Mononuclear cell (primary cell): ENCODE measurements at regions not wholly inside any gene's neighbourhood (a gene's known extent, or its start where the extent isn't known, plus 50 kb on each side); places are given as distances from the start of the nearest gene placed in this dataset.

Experiments
- H3K27me3 ChIP-seq: 2 replicates; pipeline ENCODE4 v1.6.0; 2011; ENCODE audit warnings: low read length, control low read depth; ENCODE audit not compliant: insufficient read depth
- H3K4me1 ChIP-seq: 2 replicates; pipeline ENCODE4 v1.5.1; 2011; ENCODE audit warnings: mild to moderate bottlenecking, low read length, control low read depth; ENCODE audit not compliant: insufficient read depth
- H3K4me3 ChIP-seq: 2 replicates; pipeline ENCODE4 v1.5.1; 2011; ENCODE audit warnings: mild to moderate bottlenecking, low read length, moderate library complexity
- H3K9me3 ChIP-seq: 2 replicates; pipeline ENCODE4 v1.5.1; 2011; ENCODE audit warnings: low read depth, mild to moderate bottlenecking, control low read depth, low read length

- H3K4me1 ChIP-seq = no peaks in the 10 kb centered on the region
- H3K4me3 ChIP-seq = no peak overlapping the region
- no peaks in the 10 kb centered on the region for H3K9me3 ChIP-seq
- no peaks in the 10 kb centered on the region for H3K27me3 ChIP-seq
Measured at GRCh38 chr13:106756446-106756845, 188.5 kb upstream of the ARGLU1 start.

GRCh38 chr13:106755542-106755941 is 187.6 kb upstream of the ARGLU1 start:
- Histone ChIP-seq H3K27me3 (no peaks in the 10 kb centered on the region), H3K4me1 (no peaks in the 10 kb centered on the region), H3K4me3 (no peak overlapping the region), H3K9me3 (no peaks in the 10 kb centered on the region)

GRCh38 chr13:106753251-106753650 is 185.3 kb upstream of the ARGLU1 start:
- no peak overlapping the region for H3K4me3 ChIP-seq
- H3K9me3 ChIP-seq = no peaks in the 10 kb centered on the region
- H3K4me1 ChIP-seq = no peaks in the 10 kb centered on the region
- H3K27me3 ChIP-seq = no peaks in the 10 kb centered on the region

GRCh38 chr13:106752584-106753170 is 184.7 kb upstream of the ARGLU1 start:
- Histone ChIP-seq H3K27me3 (no peaks in the 10 kb centered on the region), H3K9me3 (no peaks in the 10 kb centered on the region), H3K4me3 (no peak overlapping the region), H3K4me1 (no peaks in the 10 kb centered on the region)

GRCh38 chr13:106748785-106749184 is 180.8 kb upstream of the ARGLU1 start:
- Histone ChIP-seq H3K4me1 (no peaks in the 10 kb centered on the region), H3K9me3 (no peaks in the 10 kb centered on the region), H3K27me3 (no peaks in the 10 kb centered on the region), H3K4me3 (no peak overlapping the region)

GRCh38 chr13:106744516-106744915 is 176.6 kb upstream of the ARGLU1 start:
- H3K9me3 ChIP-seq = no peaks in the 10 kb centered on the region
- no peak overlapping the region for H3K4me3 ChIP-seq
- no peaks in the 10 kb centered on the region for H3K27me3 ChIP-seq
- no peaks in the 10 kb centered on the region for H3K4me1 ChIP-seq

- Histone ChIP-seq H3K9me3 (no peaks in the 10 kb centered on the region), H3K4me1 (no peaks in the 10 kb centered on the region), H3K4me3 (no peak overlapping the region), H3K27me3 (no peaks in the 10 kb centered on the region)
Measured at GRCh38 chr13:106738186-106738678, 170.3 kb upstream of the ARGLU1 start.

GRCh38 chr13:106736941-106737340 is 169.0 kb upstream of the ARGLU1 start:
- H3K4me3 ChIP-seq = no peak overlapping the region

GRCh38 chr13:106734198-106734597 is 166.3 kb upstream of the ARGLU1 start:
- Histone ChIP-seq H3K27me3 (no peaks in the 10 kb centered on the region), H3K4me3 (no peak overlapping the region), H3K4me1 (no peaks in the 10 kb centered on the region), H3K9me3 (no peaks in the 10 kb centered on the region)

More at GRCh38 chr13:106736941-106737340, 169.0 kb upstream of the ARGLU1 start:
- no peaks in the 10 kb centered on the region for H3K4me1 ChIP-seq
- H3K9me3 ChIP-seq = no peaks in the 10 kb centered on the region
- no peaks in the 10 kb centered on the region for H3K27me3 ChIP-seq

GRCh38 chr13:106723036-106723435 is 155.1 kb upstream of the ARGLU1 start:
- no peaks in the 10 kb centered on the region for H3K4me1 ChIP-seq
- H3K27me3 ChIP-seq = no peaks in the 10 kb centered on the region
- peaks cover 17% of the 10 kb centered on the region for H3K9me3 ChIP-seq
- no peak overlapping the region for H3K4me3 ChIP-seq

GRCh38 chr13:106722620-106723019 is 154.7 kb upstream of the ARGLU1 start:
- Histone ChIP-seq H3K4me3 (no peak overlapping the region), H3K4me1 (no peaks in the 10 kb centered on the region), H3K27me3 (no peaks in the 10 kb centered on the region), H3K9me3 (peaks cover 17% of the 10 kb centered on the region)

GRCh38 chr13:106721599-106721998 is 153.7 kb upstream of the ARGLU1 start:
- H3K27me3 ChIP-seq = no peaks in the 10 kb centered on the region
- no peak overlapping the region for H3K4me3 ChIP-seq
- no peaks in the 10 kb centered on the region for H3K4me1 ChIP-seq
- H3K9me3 ChIP-seq = peaks cover 17% of the 10 kb centered on the region

GRCh38 chr13:106714271-106714982 is 146.5 kb upstream of the ARGLU1 start:
- H3K9me3 ChIP-seq = peaks cover 8% of the 10 kb centered on the region
- no peaks in the 10 kb centered on the region for H3K27me3 ChIP-seq
- H3K4me3 ChIP-seq = no peak overlapping the region
- H3K4me1 ChIP-seq = no peaks in the 10 kb centered on the region

GRCh38 chr13:106712381-106712780 is 144.4 kb upstream of the ARGLU1 start:
- H3K4me3 ChIP-seq = no peak overlapping the region
- no peaks in the 10 kb centered on the region for H3K27me3 ChIP-seq
- H3K9me3 ChIP-seq = no peaks in the 10 kb centered on the region
- no peaks in the 10 kb centered on the region for H3K4me1 ChIP-seq

GRCh38 chr13:106710266-106710665 is 142.3 kb upstream of the ARGLU1 start:
- Histone ChIP-seq H3K27me3 (no peaks in the 10 kb centered on the region), H3K4me3 (no peak overlapping the region), H3K9me3 (no peaks in the 10 kb centered on the region)

GRCh38 chr13:106709522-106709921 is 141.6 kb upstream of the ARGLU1 start:
- no peaks in the 10 kb centered on the region for H3K4me1 ChIP-seq
- no peaks in the 10 kb centered on the region for H3K9me3 ChIP-seq
- no peak overlapping the region for H3K4me3 ChIP-seq
- no peaks in the 10 kb centered on the region for H3K27me3 ChIP-seq

More at GRCh38 chr13:106710266-106710665, 142.3 kb upstream of the ARGLU1 start:
- H3K4me1 ChIP-seq = no peaks in the 10 kb centered on the region
